ENCODE measurements at regions not wholly inside any gene's neighbourhood (a gene's known extent, or its start where the extent isn't known, plus 50 kb on each side); places are given as distances from the start of the nearest gene placed in this dataset.

DNA sequence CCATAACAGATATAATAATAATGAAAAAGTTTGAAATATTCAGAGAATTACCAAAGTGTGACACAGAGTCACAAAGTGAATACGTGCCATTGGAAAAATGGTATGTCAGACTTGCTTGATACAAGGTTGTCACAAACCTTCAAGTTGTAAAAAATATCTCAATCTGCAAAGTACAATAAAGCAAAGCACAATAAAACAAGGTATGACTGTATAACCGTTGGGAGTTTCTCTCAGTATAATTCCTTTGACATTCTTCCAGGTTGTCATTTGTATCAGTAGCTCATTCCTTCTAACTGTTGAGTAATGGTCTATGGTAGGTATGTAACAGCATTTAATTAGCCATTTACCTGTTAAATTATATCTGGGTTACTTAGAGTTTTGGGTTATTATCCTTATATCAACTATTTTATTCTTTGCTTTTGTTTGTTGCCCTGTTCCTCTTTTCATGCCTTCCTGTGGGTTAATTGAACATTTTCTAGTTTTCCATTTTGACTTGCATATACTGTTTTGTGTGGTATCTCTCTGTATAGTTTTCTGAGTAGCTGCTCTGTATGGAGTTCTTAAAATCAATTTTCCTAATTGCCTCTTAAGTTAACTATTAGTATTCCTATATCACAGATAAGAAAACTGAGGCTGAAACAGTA lies 112.5 kb downstream of the SUCNR1 start:
- Mint-ChIP-seq H3K27ac (no peak overlapping the region), H3K4me1 (no peaks in the 10 kb centered on the region), H3K36me3 (ENCODE audit: insufficient read depth in 1 of 3, low read depth in 3 of 3) (no peaks in the 10 kb centered on the region), H3K27me3 (ENCODE audit: low read depth) (no peaks in the 10 kb centered on the region), H3K9me3 (no peaks in the 10 kb centered on the region), H3K4me3 (no peak overlapping the region)
- Histone ChIP-seq H3K4me2 (ENCODE audit: insufficient read depth, insufficient read length, low read length) (no peak overlapping the region), H2AK5ac (ENCODE audit: insufficient read length, low read length) (no peak overlapping the region), H3K79me2 (ENCODE audit: insufficient read depth, low read length) (no peaks in the 10 kb centered on the region), H2AFZ (ENCODE audit: low read length) (no peak overlapping the region), H2BK120ac (ENCODE audit: low read depth, low read length, poor library complexity, severe bottlenecking) (no peak overlapping the region), H3K9me3 (ENCODE audit: control insufficient read depth, low read depth, low read length) (no peaks in the 10 kb centered on the region), H3K27me3 (ENCODE audit: insufficient read depth, low read length) (no peaks in the 10 kb centered on the region), H4K20me1 (ENCODE audit: control insufficient read depth, insufficient read depth, insufficient read length) (no peaks in the 10 kb centered on the region), H3K4me1 (ENCODE audit: insufficient read depth, low read length) (no peaks in the 10 kb centered on the region), H4K5ac (ENCODE audit: insufficient read length, low read depth, low read length) (no peak overlapping the region), H3K23ac (ENCODE audit: insufficient read length, low read depth, low read length) (no peak overlapping the region), H4K91ac (ENCODE audit: insufficient read length, low read depth, low read length) (no peak overlapping the region), H3K18ac (ENCODE audit: insufficient read length, low read depth, low read length) (no peak overlapping the region), H3K27ac (ENCODE audit: insufficient read length, low read depth, low read length) (no peak overlapping the region), H4K8ac (replicated peaks; ENCODE audit: insufficient read length, low read depth, low read length) (no peak overlapping the region), H3K14ac (ENCODE audit: insufficient read depth, low read length) (no peak overlapping the region), H3K79me1 (ENCODE audit: insufficient read depth, low read depth, low read length, poor library complexity, severe bottlenecking) (no peaks in the 10 kb centered on the region), H2BK5ac (ENCODE audit: insufficient read length, low read length) (no peak overlapping the region), H3K9ac (ENCODE audit: extremely low read depth, insufficient read length, low read length) (no peak overlapping the region), H3K4ac (ENCODE audit: low read depth, low read length) (no peak overlapping the region), H3K56ac (ENCODE audit: insufficient read length, low read depth, low read length) (no peak overlapping the region), H2BK20ac (ENCODE audit: low read depth, low read length, poor library complexity, severe bottlenecking) (no peak overlapping the region), H3T11ph (ENCODE audit: low read length) (no peak overlapping the region), H2BK12ac (ENCODE audit: insufficient read length, low read depth, low read length) (no peak overlapping the region), H3K23me2 (ENCODE audit: insufficient read length, low read depth, low read length, poor library complexity, severe bottlenecking) (no peaks in the 10 kb centered on the region), H2BK15ac (ENCODE audit: low read depth, low read length) (no peak overlapping the region)
- TF ChIP-seq, protein P1, sequence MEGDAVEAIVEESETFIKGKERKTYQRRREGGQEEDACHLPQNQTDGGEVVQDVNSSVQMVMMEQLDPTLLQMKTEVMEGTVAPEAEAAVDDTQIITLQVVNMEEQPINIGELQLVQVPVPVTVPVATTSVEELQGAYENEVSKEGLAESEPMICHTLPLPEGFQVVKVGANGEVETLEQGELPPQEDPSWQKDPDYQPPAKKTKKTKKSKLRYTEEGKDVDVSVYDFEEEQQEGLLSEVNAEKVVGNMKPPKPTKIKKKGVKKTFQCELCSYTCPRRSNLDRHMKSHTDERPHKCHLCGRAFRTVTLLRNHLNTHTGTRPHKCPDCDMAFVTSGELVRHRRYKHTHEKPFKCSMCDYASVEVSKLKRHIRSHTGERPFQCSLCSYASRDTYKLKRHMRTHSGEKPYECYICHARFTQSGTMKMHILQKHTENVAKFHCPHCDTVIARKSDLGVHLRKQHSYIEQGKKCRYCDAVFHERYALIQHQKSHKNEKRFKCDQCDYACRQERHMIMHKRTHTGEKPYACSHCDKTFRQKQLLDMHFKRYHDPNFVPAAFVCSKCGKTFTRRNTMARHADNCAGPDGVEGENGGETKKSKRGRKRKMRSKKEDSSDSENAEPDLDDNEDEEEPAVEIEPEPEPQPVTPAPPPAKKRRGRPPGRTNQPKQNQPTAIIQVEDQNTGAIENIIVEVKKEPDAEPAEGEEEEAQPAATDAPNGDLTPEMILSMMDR (conservative IDR thresholded peaks at IDR 0.05): no peak
- DNase-seq: no peak
- no CpG with 5 or more reads among the region's 2 CpGs for WGBS (ENCODE audit: extremely low coverage, insufficient read length, low lambda C conversion rate)

All from H9 (cell line).